ENCODE measurements at regions not wholly inside any gene's neighbourhood (a gene's known extent, or its start where the extent isn't known, plus 50 kb on each side); places are given as distances from the start of the nearest gene placed in this dataset.
"Not testable (repeated sequence)": the region's sequence is repeated elsewhere in the genome, so short reads cannot be mapped to it uniquely, and the experiment has no call there.

GRCh38 chr17:13202835-13203234 is 185.0 kb upstream of the ELAC2 start:
- DNase-seq = no peak

GRCh38 chr17:13200671-13201070 is 182.8 kb upstream of the ELAC2 start:
- no peak for DNase-seq

GRCh38 chr17:13199425-13199824 is 181.6 kb upstream of the ELAC2 start:
- DNase-seq = no peak

GRCh38 chr17:13197586-13197985 is 179.8 kb upstream of the ELAC2 start:
- no peak for DNase-seq

- DNase-seq = no peak
Measured at GRCh38 chr17:13194887-13195286, 177.1 kb upstream of the ELAC2 start.

- no peak for DNase-seq
Measured at GRCh38 chr17:13182854-13183253, 165.0 kb upstream of the ELAC2 start.

- no peak for DNase-seq
Measured at GRCh38 chr17:13182450-13182849, 164.6 kb upstream of the ELAC2 start.

GRCh38 chr17:13181683-13182082 is 163.9 kb upstream of the ELAC2 start:
- DNase-seq = no peak

GRCh38 chr17:13176436-13176835 is 158.6 kb upstream of the ELAC2 start:
- no peak for DNase-seq

GRCh38 chr17:13171790-13172189 is 154.0 kb upstream of the ELAC2 start:
- DNase-seq = no peak

GRCh38 chr17:13162361-13162760 is 144.5 kb upstream of the ELAC2 start:
- no peak for DNase-seq

- DNase-seq = no peak
Measured at GRCh38 chr17:13160790-13161189, 143.0 kb upstream of the ELAC2 start.

- no peak for DNase-seq
Measured at GRCh38 chr17:13160296-13160695, 142.5 kb upstream of the ELAC2 start.

GRCh38 chr17:13158494-13159240 is 140.8 kb upstream of the ELAC2 start:
- DNase-seq = no peak

GRCh38 chr17:13157656-13158055 is 139.8 kb upstream of the ELAC2 start:
- no peak for DNase-seq

GRCh38 chr17:13154930-13155329 is 137.1 kb upstream of the ELAC2 start:
- no peak for DNase-seq

- DNase-seq = no peak
Measured at GRCh38 chr17:13154398-13154797, 136.6 kb upstream of the ELAC2 start.

- DNase-seq = no peak
Measured at GRCh38 chr17:13153036-13153435, 135.2 kb upstream of the ELAC2 start.

- DNase-seq = no peak
Measured at GRCh38 chr17:13152501-13152900, 134.7 kb upstream of the ELAC2 start.

GRCh38 chr17:13150738-13151137 is 132.9 kb upstream of the ELAC2 start:
- DNase-seq = not testable (repeated sequence)

- no peak for DNase-seq
Measured at GRCh38 chr17:13143001-13143400, 125.2 kb upstream of the ELAC2 start.

GRCh38 chr17:13140750-13141149 is 122.9 kb upstream of the ELAC2 start:
- DNase-seq = no peak

- DNase-seq = no peak
Measured at GRCh38 chr17:13135506-13135905, 117.7 kb upstream of the ELAC2 start.

GRCh38 chr17:13134076-13134475 is 116.2 kb upstream of the ELAC2 start:
- DNase-seq = no peak

GRCh38 chr17:13131225-13131624 is 113.4 kb upstream of the ELAC2 start:
- no peak for DNase-seq
